ENCODE measurements at regions not wholly inside any gene's neighbourhood (a gene's known extent, or its start where the extent isn't known, plus 50 kb on each side); places are given as distances from the start of the nearest gene placed in this dataset.

GRCh38 chr5:142439207-142439860 lies 114.5 kb upstream of the SPRY4 start:
- H3K4me2 ChIP-seq (ENCODE audit: low read length): no peak overlapping the region
- H3K36me3 ChIP-seq (ENCODE audit: control insufficient read depth, insufficient read depth, low read length): no peaks in the 10 kb centered on the region
- no peaks in the 10 kb centered on the region for H3K79me2 ChIP-seq
- no peak overlapping the region for H3K9ac ChIP-seq
- no peaks in the 10 kb centered on the region for H3K9me3 ChIP-seq (ENCODE audit: control insufficient read depth, low read length)
- no peak overlapping the region for H2AFZ ChIP-seq
- H3K4me1 ChIP-seq: peaks cover 3% of the 10 kb centered on the region
- H3K27ac ChIP-seq: peak overlapping the region; percentile 41
- no peaks in the 10 kb centered on the region for H3K27me3 ChIP-seq (ENCODE audit: control insufficient read depth, insufficient read depth, low read length)
- no peak overlapping the region for H3K4me3 ChIP-seq (ENCODE audit: low read depth, low read length)
- no peak for TF ChIP-seq CTCF (IDR thresholded peaks at IDR 0.05)

GRCh38 chr5:142438573-142438972 lies 113.8 kb upstream of the SPRY4 start:
- peaks cover 11% of the 10 kb centered on the region for H3K4me1 ChIP-seq
- no peaks in the 10 kb centered on the region for H3K9me3 ChIP-seq (ENCODE audit: control insufficient read depth, low read length)
- no peaks in the 10 kb centered on the region for H3K79me2 ChIP-seq
- H3K4me2 ChIP-seq (ENCODE audit: low read length): no peak overlapping the region
- H3K36me3 ChIP-seq (ENCODE audit: control insufficient read depth, insufficient read depth, low read length): no peaks in the 10 kb centered on the region
- H3K4me3 ChIP-seq (ENCODE audit: low read depth, low read length): no peak overlapping the region
- peak overlapping the region; percentile 64 for H3K27ac ChIP-seq
- no peak for TF ChIP-seq CTCF (IDR thresholded peaks at IDR 0.05)
- H2AFZ ChIP-seq: no peak overlapping the region
- H3K9ac ChIP-seq: no peak overlapping the region
- H3K27me3 ChIP-seq (ENCODE audit: control insufficient read depth, insufficient read depth, low read length): no peaks in the 10 kb centered on the region

- no peaks in the 10 kb centered on the region for H3K36me3 ChIP-seq (ENCODE audit: control insufficient read depth, insufficient read depth, low read length)
- no peaks in the 10 kb centered on the region for H3K27me3 ChIP-seq (ENCODE audit: control insufficient read depth, insufficient read depth, low read length)
- H3K9ac ChIP-seq: no peak overlapping the region
- no peak for TF ChIP-seq CTCF (IDR thresholded peaks at IDR 0.05)
- H3K4me3 ChIP-seq (ENCODE audit: low read depth, low read length): no peak overlapping the region
- no peak overlapping the region for H2AFZ ChIP-seq
- H3K4me2 ChIP-seq (ENCODE audit: low read length): no peak overlapping the region
- no peak overlapping the region for H3K27ac ChIP-seq
- H3K79me2 ChIP-seq: no peaks in the 10 kb centered on the region
- peaks cover 21% of the 10 kb centered on the region for H3K4me1 ChIP-seq
- H3K9me3 ChIP-seq (ENCODE audit: control insufficient read depth, low read length): no peaks in the 10 kb centered on the region
Measured at GRCh38 chr5:142437563-142437962, 112.7 kb upstream of the SPRY4 start.

GRCh38 chr5:142435410-142436115 lies 110.7 kb upstream of the SPRY4 start:
- no peak overlapping the region for H3K4me2 ChIP-seq (ENCODE audit: low read length)
- no peak overlapping the region for H3K27ac ChIP-seq
- no peaks in the 10 kb centered on the region for H3K36me3 ChIP-seq (ENCODE audit: control insufficient read depth, insufficient read depth, low read length)
- H3K27me3 ChIP-seq (ENCODE audit: control insufficient read depth, insufficient read depth, low read length): no peaks in the 10 kb centered on the region
- H3K9me3 ChIP-seq (ENCODE audit: control insufficient read depth, low read length): no peaks in the 10 kb centered on the region
- TF ChIP-seq CTCF (IDR thresholded peaks at IDR 0.05): no peak
- H3K4me1 ChIP-seq: peaks cover 25% of the 10 kb centered on the region
- no peaks in the 10 kb centered on the region for H3K79me2 ChIP-seq
- no peak overlapping the region for H3K4me3 ChIP-seq (ENCODE audit: low read depth, low read length)
- no peak overlapping the region for H2AFZ ChIP-seq
- no peak overlapping the region for H3K9ac ChIP-seq

GRCh38 chr5:142434322-142434612 lies 109.4 kb upstream of the SPRY4 start:
- TF ChIP-seq CTCF (IDR thresholded peaks at IDR 0.05): no peak
- Histone ChIP-seq H3K27me3 (ENCODE audit: control insufficient read depth, insufficient read depth, low read length) (no peaks in the 10 kb centered on the region), H3K9ac (no peak overlapping the region), H3K9me3 (ENCODE audit: control insufficient read depth, low read length) (no peaks in the 10 kb centered on the region), H3K79me2 (no peaks in the 10 kb centered on the region), H2AFZ (peak overlapping the region; percentile 82), H3K27ac (peak overlapping the region; percentile 30), H3K36me3 (ENCODE audit: control insufficient read depth, insufficient read depth, low read length) (no peaks in the 10 kb centered on the region), H3K4me2 (ENCODE audit: low read length) (no peak overlapping the region), H3K4me1 (peaks cover 25% of the 10 kb centered on the region), H3K4me3 (ENCODE audit: low read depth, low read length) (no peak overlapping the region)

Measured in parathyroid adenoma (tissue), 2 donors.